Heart left ventricle (tissue), 13 donors: ENCODE measurements at regions not wholly inside any gene's neighbourhood (a gene's known extent, or its start where the extent isn't known, plus 50 kb on each side); places are given as distances from the start of the nearest gene placed in this dataset.

Source experiments
- POLR2A ChIP-seq, 2 donors: fragments of 450-650 bp; IDR thresholded peaks; one replicate each; pipeline ENCODE4 v1.6.1; 2017; ENCODE audit warnings: antibody characterized with exemption in 2 of 2, mild to moderate bottlenecking in 2 of 2, moderate library complexity in 2 of 2
- TF ChIP-seq, protein P1 (sequence below), 12 donors: fragments of 200-600 bp; sonication (generic) in 4 of 12; IDR thresholded peaks; one replicate each; pipeline versions ENCODE4 v1.5.0 to v1.8.0; 2018 to 2022; ENCODE audit warnings: antibody characterized with exemption in 12 of 12, mild to moderate bottlenecking in 5 of 12
- donor health status: ischemic (EF 13 %, LVEDD 7.1; RV severe dilation, severe dysfunction).
- donor health status: DM: no; HTN: yes; CAD: no.
- donor health status: DM: no; HTN: no; CAD: no.
- donor health status: ischemic (EF 25% LVEDD 6.9; RV normal size, moderate dysfunction).
- donor health status: ischemic (EF 25% LVEDD 5.7; RV mildly dilated, moderate dysfunction).
- donor health status: ischemic (EF 35%, LVEDD 5.7; RV mildly dilated, moderate dysfunction).
- donor health status: nonischemic (EF 11% LVEDD 7.7; RV severe dilation, severe dysfunction).
- donor health status: DM: yes; HTN: yes; CAD: no.
- donor health status: PGD.
- donor health status: ischemic (EF 29% LVEDD 5.4; RV normal size, mild dysfunction).
- donor health status: nonischemic (EF 23%, LVEDD 6.1; RV moderate dilation, normal function).

- TF ChIP-seq, protein P1, sequence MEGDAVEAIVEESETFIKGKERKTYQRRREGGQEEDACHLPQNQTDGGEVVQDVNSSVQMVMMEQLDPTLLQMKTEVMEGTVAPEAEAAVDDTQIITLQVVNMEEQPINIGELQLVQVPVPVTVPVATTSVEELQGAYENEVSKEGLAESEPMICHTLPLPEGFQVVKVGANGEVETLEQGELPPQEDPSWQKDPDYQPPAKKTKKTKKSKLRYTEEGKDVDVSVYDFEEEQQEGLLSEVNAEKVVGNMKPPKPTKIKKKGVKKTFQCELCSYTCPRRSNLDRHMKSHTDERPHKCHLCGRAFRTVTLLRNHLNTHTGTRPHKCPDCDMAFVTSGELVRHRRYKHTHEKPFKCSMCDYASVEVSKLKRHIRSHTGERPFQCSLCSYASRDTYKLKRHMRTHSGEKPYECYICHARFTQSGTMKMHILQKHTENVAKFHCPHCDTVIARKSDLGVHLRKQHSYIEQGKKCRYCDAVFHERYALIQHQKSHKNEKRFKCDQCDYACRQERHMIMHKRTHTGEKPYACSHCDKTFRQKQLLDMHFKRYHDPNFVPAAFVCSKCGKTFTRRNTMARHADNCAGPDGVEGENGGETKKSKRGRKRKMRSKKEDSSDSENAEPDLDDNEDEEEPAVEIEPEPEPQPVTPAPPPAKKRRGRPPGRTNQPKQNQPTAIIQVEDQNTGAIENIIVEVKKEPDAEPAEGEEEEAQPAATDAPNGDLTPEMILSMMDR (IDR thresholded peaks at IDR 0.05) = no peak
- no peak for TF ChIP-seq POLR2A (IDR thresholded peaks at IDR 0.05)
Observed at GRCh38 chr3:72659188-72659587, 189.1 kb downstream of the SHQ1 start.
